ENCODE measurements at regions not wholly inside any gene's neighbourhood (a gene's known extent, or its start where the extent isn't known, plus 50 kb on each side); places are given as distances from the start of the nearest gene placed in this dataset.

DNA sequence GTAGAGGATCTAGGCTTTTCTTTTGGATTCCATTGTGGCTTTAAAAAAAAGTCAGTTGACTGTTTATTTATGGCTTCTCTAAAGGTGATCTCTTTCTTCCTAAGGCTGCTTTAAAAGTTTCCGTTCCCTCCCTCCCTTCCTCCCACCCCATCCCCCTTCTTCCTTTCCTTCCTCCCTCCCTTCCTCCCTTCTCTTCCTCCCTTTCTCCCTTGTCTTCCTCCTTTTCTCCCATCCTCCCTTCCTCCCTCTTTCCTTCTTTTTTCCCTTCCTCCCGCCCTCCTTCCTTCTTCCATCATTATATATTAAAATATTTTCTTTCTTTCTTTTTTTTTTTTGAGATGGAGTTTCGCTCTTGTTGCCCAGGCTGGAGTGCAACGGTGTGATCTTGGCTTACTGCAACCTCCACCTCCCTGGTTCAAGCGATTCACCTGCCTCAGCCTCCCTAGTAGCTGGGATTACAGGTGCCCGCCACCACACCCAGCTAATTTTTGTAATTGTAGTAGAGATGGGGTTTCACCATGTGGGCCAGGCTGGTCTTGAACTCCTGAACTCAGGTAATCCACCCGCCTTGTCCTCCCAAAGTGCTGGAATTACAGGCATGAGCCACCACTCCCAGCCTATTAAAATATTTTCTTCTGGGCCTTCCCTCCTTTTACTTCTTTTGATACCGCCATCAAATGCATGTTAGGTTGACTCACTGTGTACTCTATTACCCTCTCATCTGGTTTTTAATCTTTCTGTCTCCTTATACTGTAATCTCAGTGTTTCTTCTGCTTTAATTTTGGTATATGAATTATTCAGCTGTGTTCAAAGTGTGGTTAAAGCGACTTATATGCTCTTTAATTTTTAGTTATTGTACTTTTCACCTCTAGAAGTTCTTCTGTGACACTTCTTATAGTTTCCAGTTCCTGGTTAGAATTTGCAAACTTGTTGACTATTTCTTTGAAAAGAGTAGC is 59.2 kb upstream of the ATP5PO start:
- H3K27ac ChIP-seq (ENCODE audit: low read depth, low read length), result peak overlapping the region; percentile 96
- Mint-ChIP-seq H3K27me3 (ENCODE audit: low read depth, unreplicated experiment) (no peaks in the 10 kb centered on the region), H3K36me3 (ENCODE audit: low read depth, unreplicated experiment) (peaks cover 2% of the 10 kb centered on the region), H3K27ac (ENCODE audit: unreplicated experiment) (peak overlapping the region; percentile 99), H3K4me1 (ENCODE audit: low read depth, unreplicated experiment) (peaks cover 54% of the 10 kb centered on the region), H3K4me3 (ENCODE audit: unreplicated experiment) (peak overlapping the region; percentile 20), H3K9me3 (ENCODE audit: unreplicated experiment) (peaks cover 3% of the 10 kb centered on the region)
- peaks cover 45% of the 10 kb centered on the region for H3K4me1 ChIP-seq (ENCODE audit: insufficient read depth, low read length)
- H3K36me3 ChIP-seq (ENCODE audit: insufficient read depth, low read length), result no peaks in the 10 kb centered on the region
- H3K4me3 ChIP-seq (ENCODE audit: insufficient read depth, low read depth, low read length), result no peak overlapping the region
- TF ChIP-seq, protein P1, sequence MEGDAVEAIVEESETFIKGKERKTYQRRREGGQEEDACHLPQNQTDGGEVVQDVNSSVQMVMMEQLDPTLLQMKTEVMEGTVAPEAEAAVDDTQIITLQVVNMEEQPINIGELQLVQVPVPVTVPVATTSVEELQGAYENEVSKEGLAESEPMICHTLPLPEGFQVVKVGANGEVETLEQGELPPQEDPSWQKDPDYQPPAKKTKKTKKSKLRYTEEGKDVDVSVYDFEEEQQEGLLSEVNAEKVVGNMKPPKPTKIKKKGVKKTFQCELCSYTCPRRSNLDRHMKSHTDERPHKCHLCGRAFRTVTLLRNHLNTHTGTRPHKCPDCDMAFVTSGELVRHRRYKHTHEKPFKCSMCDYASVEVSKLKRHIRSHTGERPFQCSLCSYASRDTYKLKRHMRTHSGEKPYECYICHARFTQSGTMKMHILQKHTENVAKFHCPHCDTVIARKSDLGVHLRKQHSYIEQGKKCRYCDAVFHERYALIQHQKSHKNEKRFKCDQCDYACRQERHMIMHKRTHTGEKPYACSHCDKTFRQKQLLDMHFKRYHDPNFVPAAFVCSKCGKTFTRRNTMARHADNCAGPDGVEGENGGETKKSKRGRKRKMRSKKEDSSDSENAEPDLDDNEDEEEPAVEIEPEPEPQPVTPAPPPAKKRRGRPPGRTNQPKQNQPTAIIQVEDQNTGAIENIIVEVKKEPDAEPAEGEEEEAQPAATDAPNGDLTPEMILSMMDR (IDR thresholded peaks at IDR 0.05; ENCODE audit: insufficient read depth, low read depth, low read length), result no peak
- no peak for TF ChIP-seq EZH2 (IDR thresholded peaks at IDR 0.05; ENCODE audit: insufficient read depth, low read length)
- no peak for DNase-seq (ENCODE audit: low read depth)
- H3K27me3 ChIP-seq (ENCODE audit: insufficient read depth, low read length), result no peaks in the 10 kb centered on the region
- H3K4me2 ChIP-seq (ENCODE audit: low read length), result peak overlapping the region; percentile 78
- H3K9me3 ChIP-seq (ENCODE audit: insufficient read depth, low read depth, low read length), result no peaks in the 10 kb centered on the region
- no peaks in the 10 kb centered on the region for H4K20me1 ChIP-seq (ENCODE audit: insufficient read depth, low read length)
- H2AFZ ChIP-seq (ENCODE audit: low read depth, low read length), result no peak overlapping the region
- no peak overlapping the region for H3K9ac ChIP-seq (ENCODE audit: low read length)
- no peaks in the 10 kb centered on the region for H3K79me2 ChIP-seq (ENCODE audit: insufficient read depth, low read length)
- FAIRE-seq, result no peak

DNA sequence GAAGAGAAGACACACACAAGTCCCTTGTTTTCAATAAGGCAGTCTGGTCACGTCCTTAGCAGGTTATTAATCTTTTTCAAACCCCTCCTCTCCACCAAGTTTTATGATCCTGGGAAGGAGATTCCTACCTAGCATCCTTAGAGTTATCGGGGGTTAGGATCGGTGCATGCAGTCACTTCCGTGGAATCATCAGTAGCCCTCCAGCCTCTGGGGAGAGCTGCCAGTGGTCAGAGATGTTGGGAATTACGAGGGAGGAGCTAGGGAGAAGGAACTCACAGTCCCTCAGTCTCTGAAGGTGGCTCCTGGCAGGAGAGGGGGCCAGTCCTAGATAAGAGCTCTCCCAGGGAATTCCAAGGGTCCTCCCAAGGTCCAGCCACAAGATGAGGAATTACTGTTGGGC is 57.7 kb upstream of the ATP5PO start:
- Mint-ChIP-seq H3K9me3 (ENCODE audit: unreplicated experiment) (no peaks in the 10 kb centered on the region), H3K27ac (ENCODE audit: unreplicated experiment) (no peak overlapping the region), H3K4me3 (ENCODE audit: unreplicated experiment) (no peak overlapping the region), H3K4me1 (ENCODE audit: low read depth, unreplicated experiment) (peaks cover 65% of the 10 kb centered on the region), H3K36me3 (ENCODE audit: low read depth, unreplicated experiment) (no peaks in the 10 kb centered on the region), H3K27me3 (ENCODE audit: low read depth, unreplicated experiment) (no peaks in the 10 kb centered on the region)
- no peaks in the 10 kb centered on the region for H3K79me2 ChIP-seq (ENCODE audit: insufficient read depth, low read length)
- TF ChIP-seq EZH2 (IDR thresholded peaks at IDR 0.05; ENCODE audit: insufficient read depth, low read length), result no peak
- TF ChIP-seq, protein P1 (IDR thresholded peaks at IDR 0.05; ENCODE audit: insufficient read depth, low read depth, low read length), result no peak
- peak; percentile 34 for DNase-seq (ENCODE audit: low read depth)
- H3K4me3 ChIP-seq (ENCODE audit: insufficient read depth, low read depth, low read length), result no peak overlapping the region
- H3K27ac ChIP-seq (ENCODE audit: low read depth, low read length), result no peak overlapping the region
- no peak overlapping the region for H3K9ac ChIP-seq (ENCODE audit: low read length)
- FAIRE-seq, result no peak
- no peaks in the 10 kb centered on the region for H3K9me3 ChIP-seq (ENCODE audit: insufficient read depth, low read depth, low read length)
- H3K27me3 ChIP-seq (ENCODE audit: insufficient read depth, low read length), result no peaks in the 10 kb centered on the region
- no peak overlapping the region for H3K4me2 ChIP-seq (ENCODE audit: low read length)
- peaks cover 59% of the 10 kb centered on the region for H3K4me1 ChIP-seq (ENCODE audit: insufficient read depth, low read length)
- no peaks in the 10 kb centered on the region for H3K36me3 ChIP-seq (ENCODE audit: insufficient read depth, low read length)
- no peaks in the 10 kb centered on the region for H4K20me1 ChIP-seq (ENCODE audit: insufficient read depth, low read length)
- no peak overlapping the region for H2AFZ ChIP-seq (ENCODE audit: low read depth, low read length)

DNA sequence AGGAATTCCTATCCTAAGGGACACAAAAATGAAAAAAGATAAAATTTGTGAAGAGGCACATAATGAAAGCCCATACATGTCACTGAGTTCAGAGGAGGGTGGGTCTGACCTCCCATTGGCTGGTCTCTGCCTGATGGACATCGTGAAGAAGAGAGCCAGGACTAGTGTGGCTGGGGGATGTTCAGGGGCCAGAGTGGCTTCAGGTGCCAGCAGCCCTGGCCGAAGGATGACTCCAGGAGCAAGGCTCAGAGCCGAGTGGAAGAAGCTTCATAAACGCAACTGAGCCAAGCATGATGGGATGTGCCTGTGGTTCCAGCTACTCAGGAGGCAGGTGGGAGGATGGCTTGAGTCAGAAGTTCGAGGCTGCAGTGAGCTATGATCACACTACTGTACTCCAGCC is 56.9 kb upstream of the ATP5PO start:
- H3K9ac ChIP-seq (ENCODE audit: low read length), result no peak overlapping the region
- no peaks in the 10 kb centered on the region for H3K27me3 ChIP-seq (ENCODE audit: insufficient read depth, low read length)
- no peaks in the 10 kb centered on the region for H3K79me2 ChIP-seq (ENCODE audit: insufficient read depth, low read length)
- no peaks in the 10 kb centered on the region for H3K9me3 ChIP-seq (ENCODE audit: insufficient read depth, low read depth, low read length)
- Mint-ChIP-seq H3K9me3 (ENCODE audit: unreplicated experiment) (no peaks in the 10 kb centered on the region), H3K4me3 (ENCODE audit: unreplicated experiment) (no peak overlapping the region), H3K4me1 (ENCODE audit: low read depth, unreplicated experiment) (peaks cover 62% of the 10 kb centered on the region), H3K27ac (ENCODE audit: unreplicated experiment) (peak overlapping the region; percentile 28), H3K27me3 (ENCODE audit: low read depth, unreplicated experiment) (no peaks in the 10 kb centered on the region), H3K36me3 (ENCODE audit: low read depth, unreplicated experiment) (no peaks in the 10 kb centered on the region)
- no peaks in the 10 kb centered on the region for H3K36me3 ChIP-seq (ENCODE audit: insufficient read depth, low read length)
- no peak overlapping the region for H3K4me2 ChIP-seq (ENCODE audit: low read length)
- H3K27ac ChIP-seq (ENCODE audit: low read depth, low read length), result no peak overlapping the region
- no peak for TF ChIP-seq EZH2 (IDR thresholded peaks at IDR 0.05; ENCODE audit: insufficient read depth, low read length)
- TF ChIP-seq, protein P1 (IDR thresholded peaks at IDR 0.05; ENCODE audit: insufficient read depth, low read depth, low read length), result no peak
- no peak for DNase-seq (ENCODE audit: low read depth)
- FAIRE-seq, result no peak
- H2AFZ ChIP-seq (ENCODE audit: low read depth, low read length), result no peak overlapping the region
- H4K20me1 ChIP-seq (ENCODE audit: insufficient read depth, low read length), result no peaks in the 10 kb centered on the region
- H3K4me1 ChIP-seq (ENCODE audit: insufficient read depth, low read length), result peaks cover 61% of the 10 kb centered on the region
- no peak overlapping the region for H3K4me3 ChIP-seq (ENCODE audit: insufficient read depth, low read depth, low read length)
